GOT3 (cell line): ENCODE measurements at regions not wholly inside any gene's neighbourhood (a gene's known extent, or its start where the extent isn't known, plus 50 kb on each side); places are given as distances from the start of the nearest gene placed in this dataset.

Source experiments
- DNase-seq: peaks from one replicate; lab custom pipeline; 2025; ENCODE audit warnings: mixed read lengths; lab: John Stamatoyannopoulos, UW

DNA sequence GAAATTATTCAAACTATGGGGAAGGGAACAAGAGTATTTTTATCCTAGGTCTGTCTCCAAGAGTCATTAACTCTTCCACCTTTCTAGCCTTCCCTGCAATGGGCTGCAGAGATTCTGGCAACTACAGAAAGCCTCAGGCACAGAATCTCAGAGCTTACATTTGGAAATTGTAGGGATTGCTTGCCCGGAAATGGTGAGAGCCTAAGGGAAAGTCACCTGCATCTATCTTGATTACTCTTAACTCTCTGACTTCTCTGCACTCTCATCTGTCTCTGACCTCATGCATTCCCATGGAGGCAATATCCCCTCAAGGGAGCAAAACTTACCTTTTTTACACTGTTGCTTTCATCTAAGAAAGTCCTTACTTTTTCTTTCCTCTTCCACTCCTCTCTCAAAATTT, 513.2 kb upstream of the MARCKS start:
- DNase-seq, result no peak

DNA sequence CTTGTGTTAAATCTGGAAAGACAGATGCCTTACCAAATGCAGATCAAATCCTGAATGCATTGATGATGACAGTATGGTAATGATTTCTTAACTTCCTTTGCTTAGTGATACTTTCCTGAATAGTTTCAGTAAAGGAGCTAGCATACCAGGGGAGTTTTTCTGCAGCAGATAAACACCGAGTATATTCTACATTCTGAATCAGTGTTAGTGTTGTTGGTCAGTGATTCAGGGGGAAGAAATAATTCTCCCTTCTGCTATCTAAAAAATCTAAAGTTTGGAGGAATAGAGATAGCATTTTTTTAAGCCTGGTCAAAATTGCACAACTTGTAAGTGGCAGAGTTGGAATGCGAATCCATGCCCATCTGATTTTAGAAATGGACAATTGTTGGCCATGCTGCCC, 512.2 kb upstream of the MARCKS start:
- no peak for DNase-seq

DNA sequence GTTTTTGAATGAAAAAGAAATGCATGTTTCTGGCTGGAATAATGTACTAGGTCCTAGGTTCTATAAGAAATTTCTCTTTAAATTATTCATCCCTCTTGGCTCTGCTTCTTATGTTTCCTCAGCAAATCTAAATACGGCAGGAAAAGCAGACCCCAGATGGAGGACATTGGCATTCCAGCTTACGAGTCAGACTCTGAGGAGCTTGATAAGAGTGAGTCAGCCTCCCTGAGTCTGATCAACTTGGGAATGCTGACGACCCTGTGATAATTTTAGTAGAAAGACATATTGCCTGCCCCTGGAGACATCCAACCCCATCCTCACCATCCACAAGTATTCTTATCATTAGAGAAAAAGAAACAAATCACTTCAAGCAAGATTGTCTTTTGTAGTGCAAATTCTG, 509.7 kb upstream of the MARCKS start:
- no peak for DNase-seq

DNA sequence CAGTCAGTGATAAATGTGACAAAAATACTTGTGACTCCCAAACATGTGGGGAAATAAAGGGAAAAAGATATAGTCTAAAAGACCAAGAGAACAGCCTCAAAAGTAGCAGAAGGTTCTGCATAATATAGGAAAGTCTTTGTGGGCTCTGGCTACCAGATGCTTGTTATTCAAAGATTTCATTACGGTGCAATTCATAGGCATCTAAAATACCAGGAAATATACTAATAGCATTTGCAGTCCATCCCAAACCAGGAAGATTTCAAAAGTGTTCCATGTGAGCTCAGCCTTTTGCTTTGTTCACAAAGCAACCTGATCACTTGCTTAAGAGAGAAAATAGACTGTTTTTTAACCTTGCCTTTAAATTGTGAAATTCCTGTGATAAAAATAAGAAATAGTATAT, 506.7 kb upstream of the MARCKS start:
- DNase-seq, result no peak

DNA sequence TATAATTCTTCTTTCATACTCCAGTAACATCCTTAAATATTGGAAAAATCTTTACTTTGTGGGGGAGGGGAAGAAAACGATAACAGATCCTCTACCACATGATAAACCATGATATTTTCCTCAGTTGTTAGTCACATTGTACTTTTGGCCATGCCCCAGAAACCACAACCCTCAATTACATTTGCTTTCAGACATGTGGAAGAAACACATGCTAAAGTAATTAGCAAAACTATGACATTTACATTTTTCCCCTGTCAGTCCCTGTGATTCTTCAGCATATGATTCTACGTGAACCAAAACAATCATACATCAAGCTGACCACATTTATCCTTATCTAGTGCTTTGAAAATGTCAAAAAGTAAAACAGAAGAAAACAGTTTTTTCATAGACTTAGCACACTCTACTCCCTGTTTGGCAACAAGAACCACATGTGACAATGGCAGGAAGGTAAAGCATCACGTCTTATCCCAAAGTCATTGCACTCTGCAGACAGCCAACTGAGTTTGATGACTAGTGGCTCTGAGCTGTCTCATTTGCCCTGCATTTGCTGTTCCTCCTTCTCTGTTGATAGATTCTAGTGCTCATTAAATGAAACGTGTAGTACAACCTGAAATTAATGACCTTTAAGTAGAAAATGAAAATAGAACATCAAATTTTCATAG, 505.8 kb upstream of the MARCKS start:
- DNase-seq, result no peak

DNA sequence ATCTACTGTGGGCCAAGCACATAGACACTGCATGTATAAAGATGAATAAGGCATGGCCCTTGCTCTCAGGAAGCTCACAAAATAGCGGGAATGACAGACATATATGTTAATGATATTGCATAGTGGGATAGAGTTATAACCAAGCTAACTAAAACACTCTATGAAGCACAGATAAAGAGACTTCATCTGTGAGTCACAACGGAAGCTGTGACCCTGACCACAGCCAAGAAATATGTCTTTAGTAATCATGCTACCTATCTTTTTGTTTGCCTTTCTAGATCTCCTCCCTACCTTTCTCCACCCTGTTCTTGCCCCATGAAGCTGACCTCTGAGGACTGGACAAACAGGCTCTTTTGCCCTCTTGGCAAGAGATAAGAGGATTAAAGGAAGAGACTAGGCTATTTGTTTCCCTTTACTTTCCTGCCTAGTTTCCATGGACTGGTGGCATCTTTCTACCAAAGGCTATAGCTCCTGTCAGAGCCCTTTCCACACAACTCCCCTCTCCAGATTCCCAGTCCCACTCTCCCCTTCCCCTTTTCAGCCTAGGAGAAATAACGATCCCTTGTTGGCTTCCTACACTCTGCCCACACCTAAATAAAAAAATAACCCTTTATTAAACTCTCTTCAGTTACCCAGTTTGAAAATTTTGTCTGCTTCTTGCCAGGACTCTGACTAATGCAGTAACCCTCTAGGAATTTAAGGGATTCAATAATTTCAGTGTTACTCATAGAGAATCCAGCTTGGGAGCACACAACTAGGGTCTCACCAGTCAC, 504.9 kb upstream of the MARCKS start:
- no peak for DNase-seq

DNA sequence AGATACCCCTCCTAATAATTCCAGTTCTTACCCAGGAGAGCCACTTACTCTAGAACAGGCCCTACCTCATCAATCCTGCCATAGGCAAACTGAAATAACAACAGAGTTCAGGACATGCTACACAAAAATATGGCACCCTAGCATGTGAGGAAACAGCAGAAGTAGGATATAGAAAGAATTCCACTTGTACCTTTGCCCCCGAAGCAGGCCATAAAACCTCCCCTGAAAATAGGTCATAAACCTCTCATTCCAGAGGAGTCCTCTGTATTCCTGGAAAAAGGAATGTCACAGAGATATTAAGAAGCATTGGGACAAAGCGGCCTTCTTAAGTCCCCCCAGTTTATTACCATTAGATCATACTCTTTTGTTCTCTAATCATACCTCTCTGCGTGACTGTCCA, 504.3 kb upstream of the MARCKS start:
- no peak for DNase-seq

DNA sequence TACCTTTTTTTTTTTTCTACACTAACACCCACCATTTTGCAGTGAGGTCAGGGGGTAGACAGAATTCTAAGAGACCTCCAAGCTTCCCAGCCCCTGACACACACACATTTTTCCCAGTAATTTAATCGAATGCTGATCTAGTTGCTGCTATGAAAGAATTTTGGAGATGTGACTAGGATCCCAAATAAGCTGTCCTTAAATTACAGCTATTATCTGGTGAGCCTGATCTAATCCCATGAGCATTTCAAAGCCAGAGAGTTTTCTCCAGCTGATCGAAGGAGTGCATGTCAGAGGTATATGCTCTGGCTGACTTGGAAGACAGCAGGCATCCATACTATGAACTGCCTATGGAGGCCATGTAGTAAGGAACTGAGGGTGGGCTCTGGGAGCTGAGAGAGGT, 503.8 kb upstream of the MARCKS start:
- no peak for DNase-seq

DNA sequence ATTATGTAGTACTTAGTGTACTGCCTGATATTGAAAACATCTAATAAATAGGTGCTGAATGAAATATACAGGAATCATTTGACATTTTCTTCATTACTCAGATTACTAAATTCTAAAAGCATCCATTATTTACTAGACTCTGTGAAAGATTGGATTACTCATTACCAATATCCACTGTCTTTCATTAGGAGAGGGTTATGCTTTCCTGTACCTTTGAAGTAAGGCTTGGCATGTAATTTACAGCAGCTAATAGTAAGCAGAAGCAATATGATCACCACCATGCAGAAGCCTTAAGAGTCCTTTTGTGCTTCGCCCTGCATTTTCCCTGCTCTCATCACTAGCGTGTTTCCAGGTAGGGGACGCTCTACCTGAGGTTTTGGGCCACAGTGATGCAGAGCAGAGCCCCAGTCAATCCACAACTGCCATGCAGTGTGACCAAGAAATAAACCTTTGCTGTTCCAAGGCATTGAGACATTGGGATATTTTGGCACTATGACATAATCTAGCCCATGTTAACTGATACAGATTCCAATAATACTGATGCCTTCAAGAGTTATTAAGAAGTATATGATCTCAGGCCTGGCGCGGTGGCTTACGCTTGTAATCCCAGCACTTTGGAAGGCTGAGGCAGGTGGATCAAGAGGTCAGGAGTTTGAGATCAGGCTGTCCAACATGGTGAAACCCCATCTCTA, 502.8 kb upstream of the MARCKS start:
- no peak for DNase-seq

DNA sequence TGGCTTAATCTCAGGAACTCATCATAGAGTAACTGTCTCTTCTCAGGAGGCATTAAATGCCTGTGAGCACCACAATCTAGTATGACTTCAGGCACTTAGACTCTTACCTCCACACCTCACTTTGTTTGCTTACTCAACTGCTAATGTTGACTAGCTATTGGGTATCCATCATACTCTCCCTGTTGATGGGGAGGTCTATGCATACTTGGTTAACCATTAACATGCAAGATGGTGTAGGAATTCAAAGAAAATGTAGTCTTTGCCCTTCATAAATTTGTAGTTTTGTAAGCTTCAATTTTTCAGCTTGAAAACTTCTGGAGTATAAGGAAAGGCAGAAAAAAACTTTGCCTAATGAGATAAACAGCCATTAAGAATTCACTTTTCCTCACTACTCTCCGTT, 501.0 kb upstream of the MARCKS start:
- no peak for DNase-seq

DNA sequence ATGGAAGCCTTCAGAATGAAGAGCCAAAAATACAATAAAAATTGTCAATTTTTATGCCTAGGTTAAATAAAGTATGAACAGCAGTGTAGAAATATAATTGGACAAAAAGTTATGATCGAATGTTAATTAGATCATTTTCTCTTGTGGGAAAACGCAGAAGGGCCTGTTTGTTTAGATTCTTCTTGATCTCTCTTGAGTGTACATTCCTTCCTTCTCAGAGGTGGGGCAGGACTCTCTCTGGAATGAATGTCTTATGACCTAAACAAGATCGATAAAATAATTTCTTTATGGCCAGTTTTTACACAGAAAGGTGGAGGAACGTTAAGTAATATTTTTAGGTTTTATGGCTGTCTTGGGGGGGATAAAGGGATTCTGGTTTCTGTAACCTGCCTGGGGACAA, 500.1 kb upstream of the MARCKS start:
- DNase-seq, result no peak

DNA sequence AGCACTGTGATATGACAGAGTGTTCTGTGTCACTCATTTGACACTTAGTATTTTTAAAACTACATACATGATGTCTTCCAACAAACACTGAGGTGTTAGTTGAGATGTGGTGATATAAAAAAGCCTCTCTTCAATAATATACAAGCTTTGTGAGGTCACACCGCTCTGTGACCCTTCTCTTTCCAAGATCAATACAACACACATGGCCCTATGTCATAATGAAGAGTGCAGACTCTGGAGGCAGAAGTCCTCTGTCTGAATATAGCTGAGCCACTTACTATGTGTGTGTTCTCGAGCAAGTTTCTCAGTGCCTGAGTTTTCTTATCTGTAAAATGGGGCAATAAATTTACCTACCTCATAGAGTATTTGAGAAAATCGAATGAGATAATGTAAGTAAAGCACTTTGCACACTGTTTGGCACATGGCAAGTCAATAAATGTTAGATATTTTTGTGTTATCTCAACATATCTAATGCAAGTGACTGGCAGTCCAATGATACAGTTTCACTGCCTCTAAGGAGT, 499.0 kb upstream of the MARCKS start:
- no peak for DNase-seq

DNA sequence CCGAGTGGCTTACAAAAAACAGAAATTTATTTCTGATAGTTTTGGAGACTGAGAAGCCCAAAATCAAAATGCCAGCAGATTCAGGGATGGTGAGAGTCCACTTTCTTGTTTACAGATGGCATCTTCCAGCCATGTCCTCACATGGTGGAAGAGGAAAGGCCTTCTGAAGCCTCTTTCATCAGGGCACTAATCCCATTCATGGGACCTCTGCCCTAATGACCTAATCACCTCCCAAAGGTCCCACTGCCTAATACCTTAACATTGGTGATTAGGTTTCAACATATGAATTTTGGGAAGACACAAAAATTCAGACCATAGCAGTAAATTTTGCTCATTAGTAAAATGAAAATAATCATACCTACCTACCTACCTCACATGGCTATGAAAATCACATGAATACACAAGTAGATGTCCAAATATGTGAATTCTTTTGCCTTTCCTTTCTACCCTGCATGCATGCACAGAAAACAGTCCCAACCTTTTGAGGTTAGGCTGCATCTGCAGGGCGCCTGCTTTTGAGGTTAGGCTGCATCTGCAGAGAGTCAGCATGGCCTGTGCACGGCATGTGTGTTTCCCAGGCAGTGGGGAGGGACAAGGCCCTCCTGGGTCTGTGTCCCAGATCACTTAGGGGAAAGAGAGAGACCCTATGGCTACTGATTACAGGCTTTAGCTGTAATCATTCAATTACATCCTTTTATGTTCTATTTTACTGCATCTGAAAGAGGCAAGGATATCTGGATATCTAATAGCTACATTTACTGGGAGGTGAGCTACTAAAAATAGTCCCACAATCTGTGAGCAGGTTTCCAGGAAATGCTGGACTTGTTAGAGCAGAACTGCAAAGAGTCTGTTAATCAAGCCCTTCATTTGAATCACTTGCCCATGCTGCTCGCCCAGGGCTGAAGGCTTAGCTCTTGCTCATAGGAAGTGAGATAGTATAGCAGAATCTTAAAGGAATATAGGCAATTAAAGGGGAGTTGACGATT, 497.7 kb upstream of the MARCKS start:
- no peak for DNase-seq

DNA sequence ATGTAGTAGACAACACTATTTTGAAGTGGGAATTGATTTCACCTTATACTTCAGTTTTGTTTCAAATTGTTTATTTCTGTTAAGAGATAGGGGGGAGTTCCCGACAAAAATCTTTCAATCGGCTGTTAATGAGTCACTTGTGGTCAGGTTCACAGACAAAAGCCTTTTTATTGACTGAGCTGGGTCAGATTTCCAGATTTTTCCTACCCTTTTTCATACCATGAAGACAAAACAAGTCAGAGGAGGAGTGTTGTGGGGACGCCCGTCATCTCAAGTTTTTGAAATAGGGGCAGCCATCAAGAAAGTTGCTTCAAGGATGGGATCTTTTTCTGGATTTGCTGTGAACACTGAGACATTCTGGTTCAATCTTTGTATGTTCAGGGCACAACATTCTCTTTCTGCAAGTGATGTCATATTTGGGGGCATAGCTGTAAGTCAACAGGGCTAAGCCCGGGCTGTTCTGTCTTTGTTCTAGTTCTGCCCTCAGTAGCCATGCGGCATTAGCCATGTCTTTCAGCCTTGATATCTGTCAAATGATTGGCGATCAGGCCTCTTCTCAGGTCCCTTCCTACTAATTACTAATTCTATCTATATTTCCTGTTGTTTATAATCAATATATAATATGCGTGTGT, 496.0 kb upstream of the MARCKS start:
- DNase-seq, result no peak

DNA sequence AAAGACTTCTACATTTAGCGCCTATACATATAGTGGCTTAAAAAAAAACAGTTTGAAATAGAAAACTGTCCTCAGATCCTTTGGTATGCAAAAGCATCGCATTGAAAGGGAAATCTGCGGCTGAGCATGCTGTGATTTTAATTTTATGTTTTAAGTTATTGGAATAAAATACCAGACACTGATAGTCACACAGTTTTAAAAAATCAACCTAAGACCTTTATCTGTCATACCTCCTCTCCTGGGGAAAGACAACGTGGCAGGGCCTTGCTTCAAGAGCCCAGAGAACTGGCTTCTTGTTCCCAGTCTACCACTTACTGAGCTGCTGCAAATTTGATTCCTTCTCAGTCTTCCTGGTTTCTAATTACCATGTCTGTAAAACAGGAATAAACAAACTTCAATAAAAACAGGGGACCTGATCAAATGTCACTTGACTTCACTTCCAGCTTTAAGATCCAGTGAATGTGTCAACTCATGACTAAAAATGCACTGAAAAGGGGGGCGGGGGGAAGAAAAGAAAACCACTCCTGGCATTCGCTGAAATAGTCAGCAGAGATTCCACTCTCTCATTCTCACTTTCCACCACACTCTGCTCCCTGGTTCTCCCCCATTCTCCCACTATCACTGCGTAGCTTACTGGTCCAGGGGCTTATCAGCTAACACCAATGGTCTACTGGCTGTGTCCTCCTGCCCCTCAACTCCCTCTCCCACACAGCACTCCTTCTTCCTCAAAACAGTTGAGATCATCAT, 494.7 kb upstream of the MARCKS start:
- DNase-seq, result no peak

DNA sequence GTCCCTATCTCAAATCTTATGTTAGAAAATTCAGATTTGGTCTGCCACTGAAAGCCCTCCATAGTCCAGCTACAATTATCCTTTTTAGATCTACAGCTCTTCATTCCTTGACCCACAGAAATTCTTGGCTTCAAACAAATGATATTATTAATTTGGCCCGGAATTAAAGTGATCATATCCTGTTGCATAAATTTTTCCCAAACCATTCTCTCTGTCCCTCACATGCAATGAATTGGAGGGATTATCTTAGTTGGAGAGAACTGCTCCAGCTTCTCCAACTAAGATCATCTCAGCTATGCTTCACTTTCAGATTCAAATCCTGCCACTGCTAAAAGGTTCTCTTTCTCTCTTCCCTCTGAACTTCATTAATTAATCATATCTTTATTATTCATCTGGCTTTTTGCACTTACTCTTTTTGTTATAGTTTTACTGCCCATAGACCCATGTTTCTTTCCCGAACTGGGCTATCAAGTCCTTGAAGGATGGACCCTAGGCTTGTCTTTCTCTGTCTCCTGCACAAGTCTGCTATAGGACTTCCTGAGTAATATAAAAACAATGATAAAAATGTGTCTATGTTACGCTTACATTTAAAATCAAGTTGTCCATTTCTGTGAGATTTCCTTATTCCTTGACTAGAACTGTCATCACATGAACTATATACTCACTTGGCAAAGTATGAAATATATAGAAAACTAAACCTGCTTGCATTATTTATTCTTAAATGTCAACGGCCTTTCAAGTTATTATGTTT, 493.9 kb upstream of the MARCKS start:
- DNase-seq, result no peak

DNA sequence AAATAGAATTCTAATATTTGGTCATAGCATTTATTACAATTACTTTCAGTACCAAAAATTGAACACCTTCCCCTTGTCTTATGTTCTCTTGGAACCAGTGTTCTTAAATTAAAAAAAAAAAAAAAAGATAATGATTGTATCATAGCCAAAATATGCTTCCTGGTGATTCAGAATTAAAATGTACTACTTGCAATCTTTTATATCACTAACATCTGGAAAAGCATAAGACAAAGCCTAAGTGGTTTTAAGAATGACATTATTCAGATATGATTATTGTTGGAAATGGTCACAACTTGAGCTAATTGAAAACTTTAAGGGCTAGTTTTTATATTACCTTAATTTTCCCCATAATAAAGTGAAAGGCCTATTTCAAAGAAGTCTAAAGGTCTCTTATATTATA, 493.3 kb upstream of the MARCKS start:
- no peak for DNase-seq

DNA sequence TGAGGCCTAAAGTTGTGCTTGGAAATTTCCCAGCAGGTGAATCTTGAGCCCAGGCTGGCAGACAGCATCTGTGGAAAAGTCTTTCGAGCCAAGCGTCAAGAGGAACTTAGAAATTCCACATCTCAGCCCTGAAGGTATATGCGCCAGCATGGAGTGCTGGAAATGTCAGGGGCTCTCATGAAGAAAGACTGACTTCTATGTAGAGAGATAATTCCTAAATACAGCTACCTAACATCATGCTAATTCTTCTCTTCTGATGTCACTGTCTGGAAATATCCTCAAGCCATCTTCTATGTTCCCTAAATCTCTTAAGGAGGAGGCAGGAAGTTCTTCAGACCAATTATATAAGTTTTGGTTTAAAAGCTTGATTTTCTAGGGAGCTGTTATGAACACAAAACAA, 492.4 kb upstream of the MARCKS start:
- DNase-seq, result no peak

DNA sequence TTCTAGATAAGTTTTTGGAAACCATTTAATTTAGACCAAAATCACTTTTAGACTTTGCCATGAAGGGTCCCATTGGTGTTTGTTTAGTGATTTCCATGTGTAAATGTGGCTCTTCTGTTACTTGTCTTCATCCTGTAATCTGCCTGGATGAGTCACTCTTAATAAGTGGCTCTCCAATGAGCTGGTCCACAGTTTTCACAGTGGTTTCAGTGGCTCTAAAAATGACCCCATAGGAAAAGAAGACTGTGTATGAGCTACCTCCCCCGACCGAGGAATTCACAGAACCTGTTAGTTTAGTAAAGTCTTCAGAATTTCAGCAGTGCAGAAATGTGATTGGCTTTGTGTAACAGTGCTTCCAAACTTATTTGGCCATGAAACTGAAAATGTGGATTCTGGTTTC, 492.0 kb upstream of the MARCKS start:
- DNase-seq, result no peak

DNA sequence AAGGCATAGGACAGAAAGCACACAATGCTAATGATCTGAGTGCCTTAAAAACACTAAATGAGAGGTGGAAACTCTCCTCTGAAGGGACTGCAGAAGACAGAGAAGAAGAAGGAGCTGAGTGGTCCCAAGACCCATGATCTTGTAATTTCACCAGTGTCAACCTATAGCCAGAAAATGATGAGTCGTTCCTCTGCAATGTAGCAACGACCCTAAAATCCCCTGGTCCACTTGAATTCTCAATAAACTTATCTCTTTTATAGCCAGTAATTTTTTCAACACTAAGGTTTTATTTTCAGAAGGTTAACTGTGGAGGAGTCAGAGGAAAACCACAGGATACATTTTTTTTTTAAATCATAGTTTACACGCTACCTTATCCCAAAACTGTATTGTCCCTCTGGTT, 490.6 kb upstream of the MARCKS start:
- DNase-seq, result no peak
